ENCODE measurements at regions not wholly inside any gene's neighbourhood (a gene's known extent, or its start where the extent isn't known, plus 50 kb on each side); places are given as distances from the start of the nearest gene placed in this dataset.

DNA sequence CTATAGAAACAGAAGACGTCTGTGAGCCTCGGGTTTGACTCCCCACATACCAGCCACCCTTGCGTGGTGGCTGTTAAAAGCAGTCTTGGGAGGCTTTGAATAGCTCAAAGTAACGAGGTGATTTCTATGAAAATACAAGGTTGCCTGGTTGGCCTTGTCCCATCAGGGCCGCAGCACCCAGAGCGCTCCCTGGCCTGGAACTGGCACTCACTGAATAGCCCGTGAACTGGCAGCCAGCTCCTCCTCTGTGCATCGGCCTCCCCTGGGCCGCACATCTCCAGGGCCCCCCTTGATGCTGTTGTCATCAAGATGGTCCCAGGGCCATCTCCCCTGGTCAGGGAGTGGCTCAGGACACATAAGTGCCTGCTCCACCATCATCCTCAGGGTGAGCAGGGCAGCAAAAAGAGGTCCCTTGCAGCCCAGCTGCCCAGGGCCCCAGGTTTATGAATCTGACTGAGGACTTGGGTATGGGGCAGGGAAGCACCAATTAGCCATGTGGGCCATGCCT lies 144.6 kb upstream of the PPP1R26 start:
- TF ChIP-seq CTCF (IDR thresholded peaks at IDR 0.05) = no peak
- no peak for TF ChIP-seq EP300 (IDR thresholded peaks at IDR 0.05)
- TF ChIP-seq POLR2AphosphoS5 (IDR thresholded peaks at IDR 0.05) = no peak

Measured in stomach (tissue), 4 donors.